ENCODE measurements at regions not wholly inside any gene's neighbourhood (a gene's known extent, or its start where the extent isn't known, plus 50 kb on each side); places are given as distances from the start of the nearest gene placed in this dataset.

- no peak for DNase-seq (ENCODE audit: low read depth in 2 of 2)
- no peak overlapping the region for H3K4me3 ChIP-seq (replicated peaks in 1 of 2; ENCODE audit: low read depth in 2 of 2, low read length in 2 of 2)
- no peak for TF ChIP-seq CTCF (IDR thresholded peaks at IDR 0.05; ENCODE audit: low read depth, low read length)
These were observed 68.5 kb upstream of the FSTL5 start for GRCh38 chr4:162232349-162232748.

- no peak for TF ChIP-seq CTCF (IDR thresholded peaks at IDR 0.05; ENCODE audit: low read depth, low read length)
- no peak overlapping the region for H3K4me3 ChIP-seq (replicated peaks in 1 of 2; ENCODE audit: low read depth in 2 of 2, low read length in 2 of 2)
- DNase-seq (ENCODE audit: low read depth in 2 of 2) = no peak
These were observed 65.9 kb upstream of the FSTL5 start for GRCh38 chr4:162229670-162230069.

GRCh38 chr4:162221148-162221547 is 57.3 kb upstream of the FSTL5 start:
- no peak for DNase-seq (ENCODE audit: low read depth in 2 of 2)

More at GRCh38 chr4:162221148-162221547, 57.3 kb upstream of the FSTL5 start:
- H3K4me3 ChIP-seq (replicated peaks in 1 of 2; ENCODE audit: low read depth in 2 of 2, low read length in 2 of 2) = no peak overlapping the region
- TF ChIP-seq CTCF (IDR thresholded peaks at IDR 0.05; ENCODE audit: low read depth, low read length) = no peak
